ENCODE measurements at regions not wholly inside any gene's neighbourhood (a gene's known extent, or its start where the extent isn't known, plus 50 kb on each side); places are given as distances from the start of the nearest gene placed in this dataset.
A peak's percentile ranks its signal among the peaks of the same experiment; 100 is the strongest.

DNA sequence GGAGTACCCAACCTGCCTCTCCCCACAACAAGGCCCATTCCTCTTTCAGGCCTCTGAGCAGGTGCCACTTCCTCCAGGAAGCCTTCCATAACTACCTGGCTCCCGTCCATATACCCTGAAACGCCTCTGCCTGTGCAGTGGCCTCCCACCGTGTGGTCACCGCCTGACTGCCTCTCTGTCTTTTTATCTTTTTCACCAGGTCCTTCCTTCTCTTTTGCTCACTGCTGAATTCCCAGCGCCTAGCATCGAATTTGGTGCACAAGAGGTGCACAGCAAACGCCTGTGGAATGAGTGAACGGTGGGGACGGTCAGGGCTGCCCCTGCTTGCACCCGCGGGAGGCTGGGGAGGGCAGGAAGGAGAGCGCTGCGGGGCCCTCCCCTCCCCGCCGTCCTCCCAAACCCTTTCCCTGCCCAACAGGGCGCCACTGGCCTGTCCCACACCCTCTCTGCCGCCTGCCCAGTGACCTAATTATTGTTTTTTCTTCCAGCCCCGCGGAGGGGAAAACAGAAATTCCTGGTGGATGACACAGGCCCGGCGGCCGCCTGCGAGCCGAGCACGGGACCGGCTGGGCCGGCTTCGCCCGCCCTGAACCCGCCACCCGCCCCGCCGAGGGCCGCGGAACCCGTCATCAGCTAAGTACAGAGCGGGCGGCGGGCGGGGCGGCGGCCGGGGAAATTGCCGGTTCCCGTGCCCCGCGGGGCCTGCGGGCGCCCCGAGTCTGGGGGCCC lies 140.1 kb downstream of the SMAD6 start:
- no peak for TF ChIP-seq CEBPB (IDR thresholded peaks at IDR 0.05)
- peak; percentile 85 for TF ChIP-seq NFIC (IDR thresholded peaks at IDR 0.05)
- TF ChIP-seq, protein P1, sequence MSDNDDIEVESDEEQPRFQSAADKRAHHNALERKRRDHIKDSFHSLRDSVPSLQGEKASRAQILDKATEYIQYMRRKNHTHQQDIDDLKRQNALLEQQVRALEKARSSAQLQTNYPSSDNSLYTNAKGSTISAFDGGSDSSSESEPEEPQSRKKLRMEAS (IDR thresholded peaks at IDR 0.05): no peak; the same call in none of the 2 replicates
- TF ChIP-seq CREB1 (IDR thresholded peaks at IDR 0.05; ENCODE audit: low read depth): no peak
- 0 out of 2 replicates have a peak, but pooled peaks have one; percentile 34 for TF ChIP-seq TAF1 (IDR thresholded peaks at IDR 0.05; ENCODE audit: low read depth)
- no peak for TF ChIP-seq YY1 (IDR thresholded peaks at IDR 0.05; ENCODE audit: low read depth)
- TF ChIP-seq, protein P2, sequence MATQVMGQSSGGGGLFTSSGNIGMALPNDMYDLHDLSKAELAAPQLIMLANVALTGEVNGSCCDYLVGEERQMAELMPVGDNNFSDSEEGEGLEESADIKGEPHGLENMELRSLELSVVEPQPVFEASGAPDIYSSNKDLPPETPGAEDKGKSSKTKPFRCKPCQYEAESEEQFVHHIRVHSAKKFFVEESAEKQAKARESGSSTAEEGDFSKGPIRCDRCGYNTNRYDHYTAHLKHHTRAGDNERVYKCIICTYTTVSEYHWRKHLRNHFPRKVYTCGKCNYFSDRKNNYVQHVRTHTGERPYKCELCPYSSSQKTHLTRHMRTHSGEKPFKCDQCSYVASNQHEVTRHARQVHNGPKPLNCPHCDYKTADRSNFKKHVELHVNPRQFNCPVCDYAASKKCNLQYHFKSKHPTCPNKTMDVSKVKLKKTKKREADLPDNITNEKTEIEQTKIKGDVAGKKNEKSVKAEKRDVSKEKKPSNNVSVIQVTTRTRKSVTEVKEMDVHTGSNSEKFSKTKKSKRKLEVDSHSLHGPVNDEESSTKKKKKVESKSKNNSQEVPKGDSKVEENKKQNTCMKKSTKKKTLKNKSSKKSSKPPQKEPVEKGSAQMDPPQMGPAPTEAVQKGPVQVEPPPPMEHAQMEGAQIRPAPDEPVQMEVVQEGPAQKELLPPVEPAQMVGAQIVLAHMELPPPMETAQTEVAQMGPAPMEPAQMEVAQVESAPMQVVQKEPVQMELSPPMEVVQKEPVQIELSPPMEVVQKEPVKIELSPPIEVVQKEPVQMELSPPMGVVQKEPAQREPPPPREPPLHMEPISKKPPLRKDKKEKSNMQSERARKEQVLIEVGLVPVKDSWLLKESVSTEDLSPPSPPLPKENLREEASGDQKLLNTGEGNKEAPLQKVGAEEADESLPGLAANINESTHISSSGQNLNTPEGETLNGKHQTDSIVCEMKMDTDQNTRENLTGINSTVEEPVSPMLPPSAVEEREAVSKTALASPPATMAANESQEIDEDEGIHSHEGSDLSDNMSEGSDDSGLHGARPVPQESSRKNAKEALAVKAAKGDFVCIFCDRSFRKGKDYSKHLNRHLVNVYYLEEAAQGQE (IDR thresholded peaks at IDR 0.05; ENCODE audit: low read depth): no peak
- TF ChIP-seq TCF12 (IDR thresholded peaks at IDR 0.05; ENCODE audit: low read depth): peak; percentile 94
- TF ChIP-seq EP300 (IDR thresholded peaks at IDR 0.05; ENCODE audit: borderline replicate concordance): peak; percentile 92
- no peak for TF ChIP-seq EGR1 (IDR thresholded peaks at IDR 0.05)
- peak; percentile 79 for TF ChIP-seq FOXM1 (IDR thresholded peaks at IDR 0.05; ENCODE audit: borderline replicate concordance, low read depth)
- TF ChIP-seq RAD21 (IDR thresholded peaks at IDR 0.05; ENCODE audit: low read depth): peak; percentile 19; the same call in 1 of the 2 replicates
- TF ChIP-seq, protein P3, sequence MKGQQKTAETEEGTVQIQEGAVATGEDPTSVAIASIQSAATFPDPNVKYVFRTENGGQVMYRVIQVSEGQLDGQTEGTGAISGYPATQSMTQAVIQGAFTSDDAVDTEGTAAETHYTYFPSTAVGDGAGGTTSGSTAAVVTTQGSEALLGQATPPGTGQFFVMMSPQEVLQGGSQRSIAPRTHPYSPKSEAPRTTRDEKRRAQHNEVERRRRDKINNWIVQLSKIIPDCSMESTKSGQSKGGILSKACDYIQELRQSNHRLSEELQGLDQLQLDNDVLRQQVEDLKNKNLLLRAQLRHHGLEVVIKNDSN (IDR thresholded peaks at IDR 0.05): no peak
- peak; percentile 95 for TF ChIP-seq TEAD4 (IDR thresholded peaks at IDR 0.05)

DNA sequence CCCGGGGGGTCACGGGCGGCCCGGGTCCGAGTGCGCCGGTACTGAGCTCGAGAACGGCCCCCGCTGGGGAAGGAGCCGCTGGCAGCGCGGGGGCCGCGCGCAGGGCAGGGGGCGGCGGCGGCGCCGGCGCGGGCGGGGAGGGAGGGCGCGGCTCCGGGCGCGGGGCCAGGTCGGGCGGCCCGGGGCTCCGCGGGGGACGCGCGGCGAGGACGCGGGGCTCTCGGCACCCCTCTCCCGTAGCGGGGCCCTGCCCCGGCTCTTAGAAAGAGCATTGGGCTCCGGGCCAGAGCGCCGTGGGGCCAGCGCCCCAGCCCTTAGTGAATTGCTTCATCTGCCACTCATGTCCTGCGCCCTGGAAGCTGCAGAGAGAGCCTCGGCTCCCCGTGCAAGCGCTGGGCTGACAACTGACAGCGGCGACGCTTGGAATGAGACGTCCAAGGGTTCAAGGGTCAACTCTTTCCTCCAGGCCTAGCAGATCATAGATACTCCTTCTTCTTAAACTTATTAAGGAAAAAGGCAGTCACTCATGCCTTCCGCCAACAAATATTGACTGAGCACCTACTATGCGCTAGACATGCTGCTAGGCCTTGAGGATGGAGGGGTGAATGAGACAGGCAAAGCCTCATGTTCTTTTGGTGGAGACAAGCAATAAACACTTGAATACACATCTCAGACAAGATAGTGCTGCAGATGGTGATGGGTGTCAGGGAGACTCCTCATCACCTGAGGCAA lies 140.8 kb downstream of the SMAD6 start:
- TF ChIP-seq EP300 (IDR thresholded peaks at IDR 0.05; ENCODE audit: borderline replicate concordance): peak; percentile 64; the same call in 1 of the 2 replicates
- TF ChIP-seq, protein P1 (IDR thresholded peaks at IDR 0.05): peak; percentile 72
- TF ChIP-seq CEBPB (IDR thresholded peaks at IDR 0.05): peak; percentile 88
- TF ChIP-seq TEAD4 (IDR thresholded peaks at IDR 0.05): peak; percentile 47
- TF ChIP-seq TAF1 (IDR thresholded peaks at IDR 0.05; ENCODE audit: low read depth): no peak
- peak; percentile 89 for TF ChIP-seq NFIC (IDR thresholded peaks at IDR 0.05)

DNA sequence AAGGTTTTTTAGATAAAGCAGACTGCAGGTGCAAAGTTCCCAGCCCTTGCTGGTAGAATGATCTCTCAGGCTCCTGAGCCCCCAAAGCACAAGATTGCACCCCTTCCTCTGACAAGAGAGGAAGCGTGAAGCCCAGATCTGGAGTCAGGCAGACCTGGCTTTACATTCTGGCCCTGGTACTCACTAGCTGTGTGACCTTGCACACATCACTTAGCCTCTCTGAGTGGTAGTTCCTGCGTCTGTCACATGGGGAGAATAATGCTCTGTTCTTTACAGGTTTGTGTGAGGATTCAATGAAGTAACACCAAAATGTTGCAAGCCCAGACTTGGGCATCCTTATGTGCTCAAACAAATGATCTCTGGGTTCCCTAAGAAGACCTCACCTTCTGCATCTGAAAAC lies 141.5 kb downstream of the SMAD6 start:
- TF ChIP-seq FOXM1 (IDR thresholded peaks at IDR 0.05; ENCODE audit: borderline replicate concordance, low read depth): no peak
- TF ChIP-seq CREB1 (IDR thresholded peaks at IDR 0.05; ENCODE audit: low read depth): no peak
- TF ChIP-seq, protein P3 (IDR thresholded peaks at IDR 0.05): no peak
- TF ChIP-seq, protein P1 (IDR thresholded peaks at IDR 0.05): no peak
- no peak for TF ChIP-seq YY1 (IDR thresholded peaks at IDR 0.05; ENCODE audit: low read depth)
- no peak for TF ChIP-seq CEBPB (IDR thresholded peaks at IDR 0.05)
- no peak for TF ChIP-seq ZBTB7A (IDR thresholded peaks at IDR 0.05; ENCODE audit: low read depth)
- no peak for TF ChIP-seq EGR1 (IDR thresholded peaks at IDR 0.05)
- TF ChIP-seq, protein P2 (IDR thresholded peaks at IDR 0.05; ENCODE audit: low read depth): no peak
- no peak for TF ChIP-seq NFIC (IDR thresholded peaks at IDR 0.05)
- no peak for TF ChIP-seq EP300 (IDR thresholded peaks at IDR 0.05; ENCODE audit: borderline replicate concordance)
- no peak for TF ChIP-seq TCF12 (IDR thresholded peaks at IDR 0.05; ENCODE audit: low read depth)
- no peak for TF ChIP-seq TAF1 (IDR thresholded peaks at IDR 0.05; ENCODE audit: low read depth)
- TF ChIP-seq RAD21 (IDR thresholded peaks at IDR 0.05; ENCODE audit: low read depth): no peak
- TF ChIP-seq TEAD4 (IDR thresholded peaks at IDR 0.05): no peak

DNA sequence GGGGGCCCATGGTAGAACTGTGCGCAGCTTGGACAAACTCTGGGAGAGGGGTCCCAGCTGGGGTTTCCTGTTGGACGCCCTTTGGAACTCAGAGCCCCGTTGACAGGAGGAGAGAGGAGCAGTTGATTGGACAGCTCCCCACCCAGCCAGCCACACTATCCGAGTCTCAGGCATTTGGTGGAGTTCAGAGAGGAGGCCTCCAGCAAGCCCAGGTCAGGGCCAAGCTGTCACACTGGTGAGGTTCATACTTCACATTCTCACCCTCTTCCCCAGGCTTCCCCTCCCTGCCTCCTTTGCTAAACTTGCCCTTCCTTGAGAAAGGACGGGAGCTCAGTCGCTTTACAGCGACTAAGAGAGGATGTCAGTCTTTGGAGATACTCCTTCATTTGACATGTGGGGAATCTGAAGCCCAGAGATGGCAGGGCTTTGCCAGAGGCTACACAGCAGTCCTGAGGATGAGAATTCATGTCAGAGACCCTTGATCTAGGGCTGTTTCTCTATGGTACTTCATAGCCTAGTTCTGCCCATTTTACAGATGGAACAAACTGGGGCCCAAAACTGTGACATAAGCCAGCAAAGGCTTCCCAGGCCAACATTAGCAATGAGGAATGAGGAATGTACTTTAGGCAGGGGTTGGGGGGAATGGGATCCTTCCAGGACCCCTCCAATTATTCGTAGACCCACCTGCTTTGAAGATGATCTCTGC lies 142.2 kb downstream of the SMAD6 start:
- TF ChIP-seq, protein P2 (IDR thresholded peaks at IDR 0.05; ENCODE audit: low read depth): peak; percentile 51
- TF ChIP-seq TCF12 (IDR thresholded peaks at IDR 0.05; ENCODE audit: low read depth) (no peak), EGR1 (IDR thresholded peaks at IDR 0.05) (no peak)
